Uterus (tissue), 2 donors: ENCODE measurements at regions not wholly inside any gene's neighbourhood (a gene's known extent, or its start where the extent isn't known, plus 50 kb on each side); places are given as distances from the start of the nearest gene placed in this dataset.

Source experiments
- POLR2A ChIP-seq, 2 donors: fragments of 450-650 bp; IDR thresholded peaks; one replicate each; pipeline ENCODE4 v1.6.1; 2016; ENCODE audit warnings: antibody characterized with exemption in 2 of 2, mild to moderate bottlenecking in 1 of 2, moderate library complexity in 1 of 2
- TF ChIP-seq, protein P1 (sequence below), 4 experiments: fragments of 200-600 bp in 2 of 4; fragments of 450-650 bp in 2 of 4; sonication (generic) in 2 of 4; IDR thresholded peaks; one replicate each; pipeline ENCODE4 v1.5.1; 2016 to 2019; ENCODE audit warnings: antibody characterized with exemption in 4 of 4, mild to moderate bottlenecking in 2 of 4, moderate library complexity in 1 of 4

GRCh38 chr2:20935168-20935775 is 108.6 kb downstream of the APOB start:
- TF ChIP-seq, protein P1, sequence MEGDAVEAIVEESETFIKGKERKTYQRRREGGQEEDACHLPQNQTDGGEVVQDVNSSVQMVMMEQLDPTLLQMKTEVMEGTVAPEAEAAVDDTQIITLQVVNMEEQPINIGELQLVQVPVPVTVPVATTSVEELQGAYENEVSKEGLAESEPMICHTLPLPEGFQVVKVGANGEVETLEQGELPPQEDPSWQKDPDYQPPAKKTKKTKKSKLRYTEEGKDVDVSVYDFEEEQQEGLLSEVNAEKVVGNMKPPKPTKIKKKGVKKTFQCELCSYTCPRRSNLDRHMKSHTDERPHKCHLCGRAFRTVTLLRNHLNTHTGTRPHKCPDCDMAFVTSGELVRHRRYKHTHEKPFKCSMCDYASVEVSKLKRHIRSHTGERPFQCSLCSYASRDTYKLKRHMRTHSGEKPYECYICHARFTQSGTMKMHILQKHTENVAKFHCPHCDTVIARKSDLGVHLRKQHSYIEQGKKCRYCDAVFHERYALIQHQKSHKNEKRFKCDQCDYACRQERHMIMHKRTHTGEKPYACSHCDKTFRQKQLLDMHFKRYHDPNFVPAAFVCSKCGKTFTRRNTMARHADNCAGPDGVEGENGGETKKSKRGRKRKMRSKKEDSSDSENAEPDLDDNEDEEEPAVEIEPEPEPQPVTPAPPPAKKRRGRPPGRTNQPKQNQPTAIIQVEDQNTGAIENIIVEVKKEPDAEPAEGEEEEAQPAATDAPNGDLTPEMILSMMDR (IDR thresholded peaks at IDR 0.05) = no peak
- no peak for TF ChIP-seq POLR2A (IDR thresholded peaks at IDR 0.05)
